H1 (cell line): ENCODE measurements at regions not wholly inside any gene's neighbourhood (a gene's known extent, or its start where the extent isn't known, plus 50 kb on each side); places are given as distances from the start of the nearest gene placed in this dataset.

ENCODE experiments used
- CTCF ChIA-PET: fragments of 300-600 bp; sonication (Branson Sonifier 250); formaldehyde crosslinking; loops from one replicate; lab custom pipeline; 2021; ENCODE audit not compliant: partially characterized antibody; lab: Charles Lee
- POLR2A ChIA-PET: fragments of 300-600 bp; sonication (Branson Sonifier 250); formaldehyde crosslinking; loops from one replicate; lab custom pipeline; 2021; ENCODE audit warnings: inconsistent platforms; ENCODE audit not compliant: partially characterized antibody; lab: Charles Lee
- DNase-seq, 2 experiments: peaks; one replicate each; pipeline versions ENCODE4 v3.0.0 to v3.0.0-alpha.2; 2010 to 2022; ENCODE audit warnings: low spot score in 2 of 2, low read depth in 1 of 2, mixed read lengths in 1 of 2
- FAIRE-seq: peaks from 2 replicates; lab custom pipeline; 2011; peaks lifted over from hg19 to GRCh38; lab: Jason Lieb, UNC
- H2AFZ ChIP-seq: 2 replicates; pipeline ENCODE4 v1.8.1; 2012; ENCODE audit warnings: low read length, inconsistent platforms
- H2AK5ac ChIP-seq: 2 replicates; pipeline ENCODE4 v1.6.1; 2013; ENCODE audit warnings: low read depth, low read length
- H2BK120ac ChIP-seq: replicated peaks from 2 replicates; pipeline ENCODE3; 2013; ENCODE audit warnings: low read depth, low read length, inconsistent platforms
- H2BK12ac ChIP-seq: 2 replicates; pipeline ENCODE4 v1.6.1; 2013; ENCODE audit warnings: low read depth, low read length
- H2BK15ac ChIP-seq: 2 replicates; pipeline ENCODE4 v1.6.1; 2013; ENCODE audit warnings: low read length
- H2BK20ac ChIP-seq: 2 replicates; pipeline ENCODE4 v1.6.1; 2013; ENCODE audit warnings: low read length
- H2BK5ac ChIP-seq: 2 replicates; pipeline ENCODE4 v1.6.1; 2013; ENCODE audit warnings: low read depth, low read length
- H3K14ac ChIP-seq: 2 replicates; pipeline ENCODE4 v1.6.1; 2013; ENCODE audit warnings: inconsistent platforms; ENCODE audit not compliant: insufficient read length
- H3K18ac ChIP-seq: 2 replicates; pipeline ENCODE4 v1.6.1; 2013; ENCODE audit warnings: low read length; ENCODE audit errors: extremely low read depth
- H3K23ac ChIP-seq: 2 replicates; pipeline ENCODE4 v1.6.1; 2013; ENCODE audit warnings: inconsistent platforms; ENCODE audit not compliant: insufficient read length
- H3K23me2 ChIP-seq: 2 replicates; pipeline ENCODE4 v1.6.1; 2013; ENCODE audit warnings: low read depth, low read length
- H3K27ac ChIP-seq: 2 replicates; pipeline ENCODE4 v1.6.1; 2011; ENCODE audit warnings: low read depth, low read length, inconsistent platforms
- H3K27me3 ChIP-seq, 4 experiments: replicated peaks in 1 of 4; 1 replicate in 1 of 4; 2 replicates in 3 of 4; pipeline versions ENCODE4 v1.6.1 to v1.8.1; 2011 to 2013; ENCODE audit warnings: low read length in 3 of 4, mild to moderate bottlenecking in 3 of 4, inconsistent platforms in 2 of 4, mixed read lengths in 2 of 4, moderate library complexity in 1 of 4; ENCODE audit not compliant: control insufficient read depth in 3 of 4, insufficient read depth in 3 of 4; ENCODE audit errors: extremely low read depth in 1 of 4
- H3K36me3 ChIP-seq, 4 experiments: 2 replicates each; pipeline versions ENCODE4 v1.6.1 to v1.8.1; 2011 to 2013; ENCODE audit warnings: mild to moderate bottlenecking in 4 of 4, low read length in 3 of 4, moderate library complexity in 2 of 4, control low read depth in 1 of 4, inconsistent platforms in 1 of 4; ENCODE audit not compliant: insufficient read depth in 4 of 4, control insufficient read depth in 2 of 4
- H3K4ac ChIP-seq: replicated peaks from 2 replicates; pipeline ENCODE3; 2013; ENCODE audit warnings: low read length, low read depth, mixed read lengths, inconsistent platforms; ENCODE audit not compliant: insufficient read length
- H3K4me1 ChIP-seq, 4 experiments: replicated peaks in 1 of 4; 1 replicate in 1 of 4; 2 replicates in 3 of 4; pipeline versions ENCODE4 v1.6.1 to v1.8.1; 2011 to 2013; ENCODE audit warnings: low read length in 3 of 4, inconsistent platforms in 2 of 4, mixed read lengths in 1 of 4; ENCODE audit not compliant: insufficient read depth in 4 of 4, control insufficient read depth in 3 of 4
- H3K4me2 ChIP-seq, 2 experiments: 2 replicates each; pipeline versions ENCODE4 v1.6.1 to v1.8.1; 2011 to 2013; ENCODE audit warnings: low read depth in 2 of 2, low read length in 2 of 2, control low read depth in 1 of 2, inconsistent platforms in 1 of 2, mild to moderate bottlenecking in 1 of 2; ENCODE audit not compliant: insufficient read depth in 1 of 2
- H3K4me3 ChIP-seq, 4 experiments: fragments of 200-600, 300-600 bp in 1 of 4; sonication (generic), shearing (Covaris generic), sonication (Bioruptor Twin) in 1 of 4; 2 replicates each; pipeline versions ENCODE4 v1.5.1 to v1.8.1; 2011 to 2016; ENCODE audit warnings: low read length in 4 of 4, low read depth in 3 of 4, control low read depth in 2 of 4, inconsistent platforms in 2 of 4, mild to moderate bottlenecking in 2 of 4, mixed read lengths in 1 of 4, moderate library complexity in 1 of 4; ENCODE audit not compliant: insufficient read depth in 2 of 4; ENCODE audit errors: extremely low read depth in 1 of 4
- H3K56ac ChIP-seq: replicated peaks from 2 replicates; pipeline ENCODE3; 2013; ENCODE audit warnings: low read depth, mild to moderate bottlenecking, mixed read lengths, low read length, inconsistent platforms; ENCODE audit not compliant: insufficient read length
- H3K79me1 ChIP-seq: 2 replicates; pipeline ENCODE4 v1.6.1; 2013; ENCODE audit warnings: low read depth, low read length, control low read depth
- H3K79me2 ChIP-seq, 2 experiments: 2 replicates each; pipeline versions ENCODE4 v1.6.1 to v1.8.1; 2012 to 2013; ENCODE audit warnings: low read length in 2 of 2, mild to moderate bottlenecking in 2 of 2, inconsistent platforms in 1 of 2; ENCODE audit not compliant: insufficient read depth in 2 of 2, control insufficient read depth in 1 of 2
- H3K9ac ChIP-seq, 4 experiments: replicated peaks in 1 of 4; 1 replicate in 1 of 4; 2 replicates in 3 of 4; pipeline versions ENCODE4 v1.6.1 to v1.8.1; 2011 to 2013; ENCODE audit warnings: low read depth in 3 of 4, low read length in 3 of 4, control low read depth in 2 of 4, mild to moderate bottlenecking in 2 of 4, moderate library complexity in 2 of 4, inconsistent platforms in 1 of 4; ENCODE audit errors: extremely low read depth in 1 of 4
- H3K9me3 ChIP-seq, 2 experiments: 2 replicates each; pipeline versions ENCODE4 v1.6.1 to v1.8.1; 2012 to 2013; ENCODE audit warnings: mild to moderate bottlenecking in 2 of 2, moderate library complexity in 2 of 2, control low read depth in 1 of 2, inconsistent platforms in 1 of 2, low read depth in 1 of 2, low read length in 1 of 2, mixed read lengths in 1 of 2; ENCODE audit not compliant: insufficient read depth in 2 of 2
- H4K20me1 ChIP-seq, 2 experiments: replicated peaks in 1 of 2; 2 replicates each; pipeline versions ENCODE3 to v1.8.1; 2011 to 2013; ENCODE audit warnings: inconsistent platforms in 2 of 2, low read length in 2 of 2, mild to moderate bottlenecking in 1 of 2; ENCODE audit not compliant: insufficient read depth in 2 of 2, control insufficient read depth in 1 of 2
- H4K5ac ChIP-seq: 2 replicates; pipeline ENCODE4 v1.6.1; 2013; ENCODE audit warnings: low read length, low read depth, mixed read lengths, inconsistent platforms; ENCODE audit not compliant: insufficient read length
- H4K8ac ChIP-seq: 2 replicates; pipeline ENCODE4 v1.8.0; 2013; ENCODE audit warnings: mild to moderate bottlenecking, moderate library complexity, low read length, inconsistent platforms; ENCODE audit not compliant: insufficient read depth; ENCODE audit errors: extremely low read depth
- H4K91ac ChIP-seq: replicated peaks from 2 replicates; pipeline ENCODE3; 2013; ENCODE audit warnings: low read length, mixed read lengths, inconsistent platforms; ENCODE audit not compliant: insufficient read length
- ATF3 ChIP-seq: IDR thresholded peaks from 2 replicates; pipeline ENCODE4 v1.6.1; 2011; ENCODE audit warnings: low read depth, mild to moderate bottlenecking, low read length; ENCODE audit not compliant: insufficient read depth
- BACH1 ChIP-seq: IDR thresholded peaks from 2 replicates; pipeline ENCODE4 v1.6.1; 2012; ENCODE audit warnings: low read length, improper control_type of control experiment
- SAP30 ChIP-seq: fragments of 300-600 bp; sonication (generic); IDR thresholded peaks from 2 replicates; pipeline ENCODE4 v1.7.1; 2012; ENCODE audit warnings: low read length, moderate library complexity, mild to moderate bottlenecking, inconsistent platforms; ENCODE audit not compliant: insufficient read depth, insufficient replicate concordance
- TAF1 ChIP-seq: IDR thresholded peaks from 2 replicates; pipeline ENCODE4 v1.6.1; 2011; ENCODE audit warnings: mild to moderate bottlenecking, low read depth, low read length
- TBP ChIP-seq: IDR thresholded peaks from 2 replicates; pipeline ENCODE4 v1.6.1; 2011; ENCODE audit warnings: low read depth, low read length, improper control_type of control experiment
- WGBS, 2 experiments: shearing (Covaris generic) in 1 of 2; methylation state at CpG; one replicate each; pipeline versions ENCODE4 v1.1.6 to v1.1.7; 2013 to 2015; ENCODE audit warnings: low lambda C conversion rate in 2 of 2, mixed read lengths in 2 of 2, inconsistent platforms in 1 of 2, low coverage in 1 of 2, missing lambda C conversion rate in 1 of 2; ENCODE audit not compliant: insufficient replicate concordance in 2 of 2, insufficient coverage in 1 of 2, insufficient read length in 1 of 2; ENCODE audit errors: extremely low coverage in 1 of 2, missing lambda C conversion rate in 1 of 2; 5-methylcytosine and 5-hydroxymethylcytosine counted together
- TF ChIP-seq, protein P1 (sequence below), 3 experiments: IDR thresholded peaks; 1 replicate in 2 of 3; 2 replicates in 1 of 3; pipeline versions ENCODE4 v1.5.1 to v1.6.1; 2011; ENCODE audit warnings: low read length in 3 of 3, mild to moderate bottlenecking in 3 of 3, inconsistent platforms in 2 of 3, low read depth in 1 of 3, moderate library complexity in 1 of 3; ENCODE audit not compliant: insufficient read depth in 1 of 3; ENCODE audit errors: control extremely low read depth in 1 of 3

GRCh38 chr2:8622199-8622911 is 59.5 kb upstream of the ID2 start:
- Histone ChIP-seq H3K4me1 (no peaks in the 10 kb centered on the region; a peak in 1 of 7 replicates), H3K36me3 (no peaks in the 10 kb centered on the region), H3K79me1 (no peaks in the 10 kb centered on the region), H2BK20ac (no peak overlapping the region), H3K4me3 (no peak overlapping the region), H3K56ac (no peak overlapping the region), H3K27ac (no peak overlapping the region), H4K5ac (no peak overlapping the region), H2AFZ (no peak overlapping the region; the same call in 1 of the 2 replicates), H3K4me2 (no peak overlapping the region), H3K9me3 (no peaks in the 10 kb centered on the region), H3K4ac (no peak overlapping the region), H2BK12ac (no peak overlapping the region), H4K20me1 (peaks cover 0 to 3% of the 10 kb centered on the region in 2 experiments), H2BK15ac (no peak overlapping the region), H2AK5ac (no peak overlapping the region), H3K79me2 (no peaks in the 10 kb centered on the region), H3K27me3 (no peaks in the 10 kb centered on the region), H3K9ac (no peak overlapping the region), H3K23ac (no peak overlapping the region), H3K23me2 (peaks cover 3% of the 10 kb centered on the region; the same call in 1 of the 2 replicates), H3K18ac (no peak overlapping the region; the same call in 1 of the 2 replicates), H2BK5ac (no peak overlapping the region), H3K14ac (no peak overlapping the region), H2BK120ac (no peak overlapping the region), H4K91ac (no peak overlapping the region), H4K8ac (no peak overlapping the region)
- no peak for DNase-seq
- ChIA-PET CTCF (no interaction called here), POLR2A (interaction anchor here (1.5 kb wide), 1 partner anchor 20 kb away, joined by 3 read pairs; no protein-coding TSS in a partner anchor)
- FAIRE-seq: no peak
- 86% methylated on average over 1 of the region's 7 CpGs; no CpG with 5 or more reads in 1 of the 2 experiments for WGBS, 2 experiments
- no peak for TF ChIP-seq ATF3
- no peak for TF ChIP-seq SAP30
- TF ChIP-seq TBP: no peak
- TF ChIP-seq, protein P1, sequence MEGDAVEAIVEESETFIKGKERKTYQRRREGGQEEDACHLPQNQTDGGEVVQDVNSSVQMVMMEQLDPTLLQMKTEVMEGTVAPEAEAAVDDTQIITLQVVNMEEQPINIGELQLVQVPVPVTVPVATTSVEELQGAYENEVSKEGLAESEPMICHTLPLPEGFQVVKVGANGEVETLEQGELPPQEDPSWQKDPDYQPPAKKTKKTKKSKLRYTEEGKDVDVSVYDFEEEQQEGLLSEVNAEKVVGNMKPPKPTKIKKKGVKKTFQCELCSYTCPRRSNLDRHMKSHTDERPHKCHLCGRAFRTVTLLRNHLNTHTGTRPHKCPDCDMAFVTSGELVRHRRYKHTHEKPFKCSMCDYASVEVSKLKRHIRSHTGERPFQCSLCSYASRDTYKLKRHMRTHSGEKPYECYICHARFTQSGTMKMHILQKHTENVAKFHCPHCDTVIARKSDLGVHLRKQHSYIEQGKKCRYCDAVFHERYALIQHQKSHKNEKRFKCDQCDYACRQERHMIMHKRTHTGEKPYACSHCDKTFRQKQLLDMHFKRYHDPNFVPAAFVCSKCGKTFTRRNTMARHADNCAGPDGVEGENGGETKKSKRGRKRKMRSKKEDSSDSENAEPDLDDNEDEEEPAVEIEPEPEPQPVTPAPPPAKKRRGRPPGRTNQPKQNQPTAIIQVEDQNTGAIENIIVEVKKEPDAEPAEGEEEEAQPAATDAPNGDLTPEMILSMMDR (IDR thresholded peaks at IDR 0.05; ENCODE audit: control extremely low read depth in 1 of 3, insufficient read depth in 1 of 3, low read depth in 1 of 3, low read length in 3 of 3): no peak
- TF ChIP-seq TAF1: no peak
- no peak for TF ChIP-seq BACH1
